Sigmoid colon (tissue), 4 donors: ENCODE measurements at regions not wholly inside any gene's neighbourhood (a gene's known extent, or its start where the extent isn't known, plus 50 kb on each side); places are given as distances from the start of the nearest gene placed in this dataset.

ENCODE experiments used
- EP300 ChIP-seq, 4 donors: sonication (generic); formaldehyde crosslinking; IDR thresholded peaks; one replicate each; pipeline ENCODE4 v1.6.1; 2017; ENCODE audit warnings: antibody characterized with exemption in 4 of 4
- POLR2A ChIP-seq, 2 donors: fragments of 450-650 bp; IDR thresholded peaks; one replicate each; pipeline ENCODE4 v1.6.1; 2016; ENCODE audit warnings: antibody characterized with exemption in 2 of 2, mild to moderate bottlenecking in 2 of 2, moderate library complexity in 2 of 2
- POLR2AphosphoS5 ChIP-seq, 4 donors: sonication (generic); formaldehyde crosslinking; IDR thresholded peaks; one replicate each; pipeline ENCODE4 v1.6.1; 2017; ENCODE audit warnings: antibody characterized with exemption in 4 of 4
- TF ChIP-seq, protein P1 (sequence below), 4 experiments: fragments of 450-650 bp in 3 of 4; fragments of 200-600 bp in 1 of 4; IDR thresholded peaks; one replicate each; pipeline ENCODE4 v1.5.1; 2016 to 2019; ENCODE audit warnings: antibody characterized with exemption in 4 of 4, mild to moderate bottlenecking in 3 of 4, moderate library complexity in 2 of 4

- no peak for TF ChIP-seq POLR2A (IDR thresholded peaks at IDR 0.05)
- TF ChIP-seq, protein P1, sequence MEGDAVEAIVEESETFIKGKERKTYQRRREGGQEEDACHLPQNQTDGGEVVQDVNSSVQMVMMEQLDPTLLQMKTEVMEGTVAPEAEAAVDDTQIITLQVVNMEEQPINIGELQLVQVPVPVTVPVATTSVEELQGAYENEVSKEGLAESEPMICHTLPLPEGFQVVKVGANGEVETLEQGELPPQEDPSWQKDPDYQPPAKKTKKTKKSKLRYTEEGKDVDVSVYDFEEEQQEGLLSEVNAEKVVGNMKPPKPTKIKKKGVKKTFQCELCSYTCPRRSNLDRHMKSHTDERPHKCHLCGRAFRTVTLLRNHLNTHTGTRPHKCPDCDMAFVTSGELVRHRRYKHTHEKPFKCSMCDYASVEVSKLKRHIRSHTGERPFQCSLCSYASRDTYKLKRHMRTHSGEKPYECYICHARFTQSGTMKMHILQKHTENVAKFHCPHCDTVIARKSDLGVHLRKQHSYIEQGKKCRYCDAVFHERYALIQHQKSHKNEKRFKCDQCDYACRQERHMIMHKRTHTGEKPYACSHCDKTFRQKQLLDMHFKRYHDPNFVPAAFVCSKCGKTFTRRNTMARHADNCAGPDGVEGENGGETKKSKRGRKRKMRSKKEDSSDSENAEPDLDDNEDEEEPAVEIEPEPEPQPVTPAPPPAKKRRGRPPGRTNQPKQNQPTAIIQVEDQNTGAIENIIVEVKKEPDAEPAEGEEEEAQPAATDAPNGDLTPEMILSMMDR (IDR thresholded peaks at IDR 0.05): no peak
- TF ChIP-seq EP300 (IDR thresholded peaks at IDR 0.05): no peak
- TF ChIP-seq POLR2AphosphoS5 (IDR thresholded peaks at IDR 0.05): no peak
Observed at GRCh38 chr12:23282701-23283100, 657.7 kb downstream of the ETNK1 start.
